CD4-positive, alpha-beta T cell treated with Interleukin-4 for 1 hour (primary cell): ENCODE measurements at regions not wholly inside any gene's neighbourhood (a gene's known extent, or its start where the extent isn't known, plus 50 kb on each side); places are given as distances from the start of the nearest gene placed in this dataset.

ENCODE experiments used
- DNase-seq, 2 donors: peaks; one replicate each; pipeline ENCODE4 v3.0.0-alpha.2; 2020 to 2022

GRCh38 chr5:57692582-57693487 is 210.2 kb upstream of the ACTBL2 start:
- DNase-seq, result peak in 1 of 2 donors; percentile 14

GRCh38 chr5:57690724-57691123 is 208.1 kb upstream of the ACTBL2 start:
- no peak for DNase-seq

GRCh38 chr5:57687596-57687995 is 205.0 kb upstream of the ACTBL2 start:
- DNase-seq, result no peak

DNA sequence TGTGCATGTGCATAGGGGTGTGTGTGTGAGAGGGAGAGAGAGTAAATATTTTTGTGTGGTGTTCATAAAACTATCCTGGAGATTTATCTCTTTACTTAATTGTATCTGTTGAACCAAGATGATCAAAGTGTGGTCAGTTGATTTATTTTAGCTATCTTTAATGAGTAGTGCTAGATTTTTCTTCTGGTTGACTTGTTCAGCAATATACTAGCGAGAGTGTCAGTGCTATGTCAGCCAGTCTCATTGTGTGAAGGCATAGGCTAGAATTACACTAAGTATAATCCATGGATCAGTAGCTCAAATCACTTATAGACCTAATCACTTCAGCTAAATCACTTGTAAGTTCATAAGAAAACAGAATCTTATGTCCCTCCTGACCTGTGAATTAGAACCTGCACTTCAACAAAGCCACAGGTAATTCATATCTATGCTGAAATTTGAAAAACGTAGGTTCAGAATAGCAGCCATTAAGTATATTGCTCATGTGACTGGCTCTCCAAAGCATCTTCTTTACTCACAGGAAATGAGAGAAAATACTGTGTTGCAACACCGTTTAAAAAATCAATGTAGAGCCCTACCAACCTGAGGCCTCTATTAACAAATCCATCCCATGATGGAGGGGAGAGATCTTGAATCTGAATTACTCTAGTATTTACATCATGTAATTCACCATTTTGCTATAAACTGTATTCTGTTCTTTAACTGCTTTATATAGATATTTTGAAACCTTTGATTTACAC is 203.1 kb upstream of the ACTBL2 start:
- DNase-seq, result no peak

- DNase-seq, result no peak
Measured at GRCh38 chr5:57684299-57684702, 201.7 kb upstream of the ACTBL2 start.

DNA sequence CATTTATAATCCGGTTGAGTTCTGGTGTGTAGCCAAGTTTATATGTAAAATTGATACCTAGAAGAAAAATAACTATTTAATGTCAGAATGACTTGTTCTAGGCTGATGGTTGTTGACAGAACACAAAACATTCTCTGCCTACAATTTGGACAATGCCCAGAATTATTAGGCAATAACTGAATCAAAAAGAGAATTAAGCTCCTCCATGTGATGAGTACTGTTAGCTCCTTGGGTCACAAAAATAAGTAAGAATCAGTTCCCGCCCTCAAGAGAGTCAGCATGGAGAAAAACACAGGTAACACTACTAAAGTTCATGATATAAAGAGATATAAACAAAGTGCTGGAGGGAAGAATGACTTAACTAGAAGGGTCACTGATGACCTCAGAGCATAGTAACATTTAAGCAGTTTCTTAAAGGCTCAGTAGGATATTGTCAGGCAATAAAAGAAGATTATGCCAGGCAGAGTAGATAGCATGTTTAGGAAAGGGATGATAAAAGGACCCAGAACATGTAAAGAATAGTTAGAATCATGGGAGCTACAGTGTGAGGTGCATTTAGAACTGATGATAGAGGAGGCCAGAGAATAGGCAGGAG is 200.5 kb upstream of the ACTBL2 start:
- no peak for DNase-seq

- no peak for DNase-seq
Measured at GRCh38 chr5:57681942-57682341, 199.3 kb upstream of the ACTBL2 start.

- no peak for DNase-seq
Measured at GRCh38 chr5:57680686-57681085, 198.1 kb upstream of the ACTBL2 start.

DNA sequence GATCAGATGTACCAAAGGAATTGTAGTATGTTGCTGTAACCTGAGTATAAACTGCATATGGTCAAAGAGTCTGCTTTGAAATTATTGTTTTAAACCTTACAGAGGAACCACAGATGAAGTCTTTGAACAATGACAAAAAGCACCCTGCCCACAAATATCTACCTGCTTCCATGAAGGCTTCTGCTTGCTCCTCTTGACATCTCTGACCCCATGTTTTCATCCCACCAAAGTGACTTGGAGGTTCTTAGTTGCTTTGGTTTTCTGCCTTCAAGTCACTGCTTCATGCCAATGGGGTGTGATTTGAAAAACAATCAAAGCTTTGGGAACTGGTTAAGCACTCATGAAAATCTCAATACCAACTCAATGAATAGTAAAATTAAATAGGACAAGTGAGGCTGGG is 194.6 kb upstream of the ACTBL2 start:
- no peak for DNase-seq

GRCh38 chr5:57676222-57677098 is 193.8 kb upstream of the ACTBL2 start:
- no peak for DNase-seq

DNA sequence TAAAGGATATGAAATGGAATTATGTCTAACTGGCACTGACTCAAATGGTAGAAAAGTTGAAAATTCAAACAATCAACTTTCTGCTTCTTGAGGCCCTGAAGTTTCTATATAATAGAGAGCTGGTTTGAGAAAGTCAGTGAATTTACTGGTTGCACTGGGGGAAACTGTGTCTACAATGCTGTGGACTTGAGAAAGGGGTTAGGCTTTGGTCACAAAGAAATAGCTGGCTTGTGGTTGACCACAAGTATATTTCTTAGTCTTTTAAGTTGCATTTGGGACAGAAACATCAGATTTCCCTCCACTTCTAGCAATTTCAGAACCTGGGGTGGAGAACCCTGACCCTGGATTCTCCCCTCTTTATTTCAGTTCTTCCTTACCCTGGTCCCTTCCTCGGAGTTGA is 192.6 kb upstream of the ACTBL2 start:
- DNase-seq, result no peak

GRCh38 chr5:57671371-57671770 is 188.8 kb upstream of the ACTBL2 start:
- DNase-seq, result no peak

GRCh38 chr5:57666582-57666981 is 184.0 kb upstream of the ACTBL2 start:
- no peak for DNase-seq

- no peak for DNase-seq
Measured at GRCh38 chr5:57665146-57665936, 182.7 kb upstream of the ACTBL2 start.

DNA sequence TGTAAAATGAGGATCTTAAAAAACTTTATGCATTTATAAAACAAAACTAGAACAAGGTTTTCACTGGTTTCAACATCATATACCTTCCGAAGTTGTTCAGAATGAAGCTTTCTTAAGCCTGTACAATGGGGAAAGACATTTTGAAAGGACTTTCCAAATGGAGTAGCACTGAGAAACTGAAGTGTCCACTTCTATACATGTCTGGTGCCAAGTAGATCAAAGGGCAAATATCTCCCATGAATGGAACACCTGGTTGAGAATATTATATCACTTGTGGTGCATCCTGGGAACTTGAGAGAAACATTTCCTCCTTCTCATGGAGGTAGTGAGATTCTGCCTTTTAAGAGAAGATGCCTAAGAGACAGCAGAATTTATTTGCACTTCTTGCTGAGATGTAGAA is 182.1 kb upstream of the ACTBL2 start:
- DNase-seq, result no peak

GRCh38 chr5:57663466-57663865 is 180.9 kb upstream of the ACTBL2 start:
- DNase-seq, result no peak

DNA sequence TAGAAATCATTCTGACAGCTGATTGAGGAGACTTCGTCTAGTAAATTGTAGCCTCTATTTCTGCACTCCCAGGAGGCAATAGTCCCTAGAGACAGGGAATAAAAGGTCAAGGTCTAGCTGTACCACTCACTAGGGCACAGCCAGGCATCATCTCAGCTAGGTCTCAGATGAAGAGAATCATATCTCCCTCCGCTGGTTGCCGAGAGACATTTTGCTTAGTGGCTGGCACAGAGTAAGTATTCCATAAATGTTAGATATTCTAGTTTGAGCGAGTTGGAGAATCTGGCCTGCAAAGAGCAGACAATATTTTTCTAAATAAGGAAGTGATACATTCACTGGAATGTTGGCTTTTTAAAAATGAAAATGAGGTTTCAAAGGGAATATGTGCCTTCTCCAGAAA is 180.4 kb upstream of the ACTBL2 start:
- DNase-seq, result no peak

GRCh38 chr5:57659886-57660285 is 177.3 kb upstream of the ACTBL2 start:
- no peak for DNase-seq

DNA sequence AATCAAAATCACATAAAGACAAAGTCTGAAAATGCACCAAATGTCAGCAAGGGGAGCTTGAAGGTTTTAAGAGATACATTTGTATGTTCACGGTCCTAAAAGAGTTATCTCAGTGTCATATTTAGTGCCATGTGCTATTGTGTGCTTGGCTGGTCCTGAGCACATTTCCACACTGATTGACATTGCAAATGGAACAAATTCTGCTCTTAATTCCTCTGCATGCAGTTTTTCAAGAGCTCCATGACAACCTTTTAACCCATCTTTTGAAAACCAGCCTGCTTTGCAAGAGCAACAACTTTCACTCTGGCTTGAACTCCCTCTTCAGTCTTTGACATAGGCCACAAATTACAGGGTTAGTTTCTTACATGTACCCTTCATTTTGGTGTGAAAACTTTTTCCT is 175.4 kb upstream of the ACTBL2 start:
- no peak for DNase-seq

GRCh38 chr5:57655228-57655627 is 172.6 kb upstream of the ACTBL2 start:
- DNase-seq, result no peak

- no peak for DNase-seq
Measured at GRCh38 chr5:57653636-57654290, 171.2 kb upstream of the ACTBL2 start.
